HG03060 (cell line): ENCODE measurements at regions not wholly inside any gene's neighbourhood (a gene's known extent, or its start where the extent isn't known, plus 50 kb on each side); places are given as distances from the start of the nearest gene placed in this dataset.

Source experiments
- ATAC-seq: cut with Tn5 transposase; IDR thresholded peaks from one replicate; pipeline ENCODE4 v1.9.1; 2021; ENCODE audit warnings: low read depth, moderate number of reproducible peaks; ENCODE audit not compliant: unreplicated experiment

DNA sequence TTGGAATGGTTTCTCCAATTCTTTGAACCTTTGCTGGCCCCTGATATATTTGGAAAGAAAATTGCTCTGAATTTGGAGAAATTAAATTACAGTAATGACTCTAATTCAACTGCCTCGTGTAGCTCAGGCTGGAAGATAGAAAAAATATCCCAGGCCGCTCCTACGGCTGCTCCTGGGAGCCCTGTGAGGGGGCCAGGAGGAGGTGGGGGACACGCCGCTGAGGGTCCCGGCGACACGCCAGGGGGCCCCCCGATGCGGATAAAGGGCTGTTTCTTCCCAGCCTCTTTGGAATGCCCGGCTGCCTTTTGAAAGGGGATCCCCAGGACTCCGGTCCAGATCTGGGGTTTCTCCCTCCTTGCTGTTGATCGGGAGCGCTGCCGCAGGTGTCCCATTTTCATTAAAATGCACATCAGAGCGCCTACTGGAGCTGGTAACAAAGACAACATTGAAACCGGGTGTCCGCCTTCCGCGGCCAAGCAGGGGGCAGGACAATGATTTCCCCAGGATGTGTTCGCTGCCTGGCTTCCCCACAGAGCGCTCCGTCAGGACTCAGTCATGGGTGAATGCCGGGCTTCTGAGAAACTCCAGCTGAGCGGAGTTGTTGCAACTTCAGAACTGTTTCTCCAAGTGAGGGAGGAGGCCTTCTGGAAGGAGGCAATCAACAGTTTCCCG is 200.1 kb upstream of the KBTBD8 start:
- no peak for ATAC-seq

DNA sequence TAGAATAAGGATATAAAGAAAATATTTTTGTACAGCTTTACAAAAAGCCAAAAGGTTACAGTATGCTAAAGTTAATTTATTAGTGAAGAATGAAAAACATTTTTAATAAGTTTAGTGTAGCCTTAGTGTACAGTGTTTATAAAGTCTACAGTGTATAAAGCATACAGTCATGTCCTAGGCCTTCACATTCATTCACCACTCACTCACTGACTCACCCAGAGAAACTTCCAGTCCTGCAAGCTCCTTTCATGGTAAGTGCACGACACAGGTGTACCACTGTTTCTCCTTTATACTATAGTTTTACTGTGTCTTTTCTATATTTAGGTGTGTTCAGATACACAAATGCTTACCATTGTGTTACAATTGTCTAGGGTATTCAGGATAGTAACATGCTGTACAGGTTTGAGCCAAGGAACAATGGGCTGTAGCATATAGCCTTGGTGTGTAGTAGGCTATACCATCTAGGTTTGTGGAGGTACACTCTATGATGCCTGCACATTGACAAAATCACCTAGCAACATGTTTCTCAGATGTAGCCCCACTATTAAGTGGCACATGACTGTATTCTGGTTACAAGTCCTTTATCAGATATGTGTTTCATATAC is 197.1 kb upstream of the KBTBD8 start:
- no peak for ATAC-seq

DNA sequence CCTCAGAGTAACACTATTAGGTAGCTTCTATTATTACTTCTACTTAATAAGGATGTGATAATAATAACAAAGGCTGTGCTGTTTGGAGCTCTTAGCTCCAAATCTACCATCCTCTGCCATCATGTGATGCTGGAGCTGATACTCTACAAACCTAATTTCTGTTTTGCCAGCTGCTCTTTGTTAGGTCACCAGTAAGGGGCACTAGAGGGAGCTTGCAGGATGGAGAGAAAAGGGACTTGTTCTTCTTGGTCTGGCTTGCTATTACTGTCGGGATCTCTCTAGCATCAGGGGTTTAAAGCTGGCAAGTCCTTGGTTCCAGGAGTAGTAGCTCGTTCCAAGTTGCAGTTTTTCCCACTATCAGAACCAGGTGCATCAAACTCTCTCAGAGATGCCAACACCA is 194.9 kb upstream of the KBTBD8 start:
- no peak for ATAC-seq

GRCh38 chr3:66803721-66804695 is 194.1 kb upstream of the KBTBD8 start:
- ATAC-seq = no peak

DNA sequence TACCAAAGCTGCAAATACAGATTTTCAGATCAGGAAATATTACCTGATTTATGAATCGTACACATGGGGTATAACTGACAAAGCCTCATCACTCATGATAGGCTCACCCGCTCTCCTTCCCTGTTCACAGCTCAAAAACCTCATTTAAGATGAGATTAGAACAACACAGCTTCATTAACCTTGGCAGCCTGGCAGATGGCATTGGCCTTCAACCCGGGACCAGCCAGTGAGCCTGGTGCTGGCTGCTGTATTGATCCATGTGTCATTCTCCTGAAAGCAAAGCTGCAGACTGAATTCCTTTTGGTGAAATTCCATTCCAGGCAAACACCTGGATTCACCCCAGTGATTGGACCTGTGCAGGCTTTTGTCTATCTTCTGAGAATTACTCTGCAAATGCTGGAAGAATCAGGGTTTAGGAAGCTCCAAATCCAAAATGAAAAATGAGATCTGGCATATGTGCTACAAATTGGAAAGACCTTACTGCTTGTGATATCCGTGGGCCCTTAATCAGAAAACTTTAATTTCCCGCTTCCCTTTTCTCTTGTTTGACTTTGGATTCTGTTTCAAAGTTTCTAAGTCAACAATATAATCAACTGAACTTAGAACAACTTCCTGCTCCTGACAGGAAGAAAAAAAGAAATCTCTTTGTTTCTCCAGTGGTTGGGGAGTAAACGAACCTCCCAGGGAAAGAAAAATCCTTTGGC is 189.1 kb upstream of the KBTBD8 start:
- ATAC-seq = no peak

DNA sequence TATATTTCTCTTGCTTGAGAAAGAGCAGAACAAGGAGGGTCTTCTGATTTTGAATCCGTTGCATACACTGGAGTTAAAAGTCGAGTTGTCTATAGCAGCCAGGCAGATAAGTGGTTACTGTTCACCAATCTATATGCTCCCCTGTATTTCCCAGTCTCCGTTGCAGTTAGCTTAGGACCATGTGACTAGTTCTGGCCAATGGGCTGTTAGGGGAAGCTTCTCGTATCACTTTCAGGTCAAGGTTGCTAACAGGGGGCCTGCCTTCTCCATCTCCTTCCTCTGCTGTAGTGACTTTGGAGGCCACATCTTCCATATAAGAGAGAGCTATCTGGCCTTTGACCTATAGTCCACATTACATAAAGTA is 188.5 kb upstream of the KBTBD8 start:
- no peak for ATAC-seq

- ATAC-seq = no peak
Measured at GRCh38 chr3:66812136-66812535, 186.0 kb upstream of the KBTBD8 start.

DNA sequence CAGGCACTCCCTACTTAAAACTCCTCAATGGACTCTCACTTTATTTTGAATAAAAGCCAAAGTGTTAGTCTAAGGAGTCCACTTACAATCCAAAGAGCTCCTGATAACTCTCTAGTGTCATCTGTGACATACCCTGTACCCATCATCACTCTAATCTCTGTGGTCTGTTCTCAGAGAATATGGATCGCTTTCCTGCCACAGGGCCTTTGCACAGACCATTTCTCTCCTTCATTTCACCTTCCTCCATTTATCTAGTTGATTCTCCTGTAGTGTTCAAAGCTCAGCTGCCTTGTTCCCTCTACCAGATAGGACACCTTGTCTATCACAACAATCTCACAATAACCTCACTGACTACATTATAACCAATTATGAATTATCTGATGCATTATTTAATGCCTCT is 185.4 kb upstream of the KBTBD8 start:
- ATAC-seq = no peak

- ATAC-seq = no peak
Measured at GRCh38 chr3:66816090-66816761, 181.9 kb upstream of the KBTBD8 start.

GRCh38 chr3:66817951-66818557 is 180.1 kb upstream of the KBTBD8 start:
- ATAC-seq = no peak

GRCh38 chr3:66819993-66820501 is 178.1 kb upstream of the KBTBD8 start:
- no peak for ATAC-seq

GRCh38 chr3:66822186-66823008 is 175.7 kb upstream of the KBTBD8 start:
- peak; percentile 70 for ATAC-seq

GRCh38 chr3:66823009-66823397 is 175.1 kb upstream of the KBTBD8 start:
- ATAC-seq = no peak

GRCh38 chr3:66823532-66823931 is 174.6 kb upstream of the KBTBD8 start:
- no peak for ATAC-seq

DNA sequence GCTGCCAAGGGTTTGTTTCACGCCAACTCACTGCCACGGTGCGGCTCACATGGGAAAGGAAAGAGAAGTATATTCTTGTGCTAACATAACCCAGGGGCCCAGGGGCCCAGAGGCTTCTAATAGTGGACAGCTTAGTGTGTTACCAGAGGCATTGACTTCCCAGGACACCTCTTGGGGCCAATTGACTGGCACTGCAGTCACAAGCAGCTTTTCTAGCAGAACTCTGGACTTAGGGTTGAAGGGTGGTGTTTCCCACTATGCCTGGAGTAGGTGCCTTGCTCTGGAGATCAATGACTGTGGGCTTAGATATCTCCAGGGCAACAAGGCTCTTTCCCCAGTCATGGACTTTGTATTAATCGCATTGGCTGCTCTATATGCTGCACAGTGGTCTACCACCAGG is 172.7 kb upstream of the KBTBD8 start:
- no peak for ATAC-seq

DNA sequence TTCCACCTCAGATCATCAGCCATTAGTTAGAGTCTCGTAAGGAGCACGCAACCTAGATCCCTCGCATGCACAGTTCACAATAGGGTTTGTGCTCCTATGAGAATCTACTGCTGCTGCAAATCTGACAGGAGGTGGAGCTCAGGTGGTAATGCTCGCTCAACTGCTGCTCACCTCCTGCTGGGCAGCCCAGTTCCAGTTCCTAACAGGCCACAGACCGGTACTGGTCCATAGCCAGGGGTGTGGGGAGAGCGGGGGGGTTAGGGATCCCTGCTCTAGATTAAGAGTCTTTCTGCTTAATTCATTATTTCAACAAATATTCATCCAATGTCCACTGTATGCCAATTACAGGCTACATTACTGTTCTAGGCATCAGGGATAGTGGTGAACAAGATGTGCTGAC is 170.4 kb upstream of the KBTBD8 start:
- no peak for ATAC-seq

- no peak for ATAC-seq
Measured at GRCh38 chr3:66828303-66828702, 169.8 kb upstream of the KBTBD8 start.

- no peak for ATAC-seq
Measured at GRCh38 chr3:66830301-66830700, 167.8 kb upstream of the KBTBD8 start.

- ATAC-seq = no peak
Measured at GRCh38 chr3:66831931-66832330, 166.2 kb upstream of the KBTBD8 start.
